K562 (cell line): ENCODE measurements at regions not wholly inside any gene's neighbourhood (a gene's known extent, or its start where the extent isn't known, plus 50 kb on each side); places are given as distances from the start of the nearest gene placed in this dataset.

Source experiments
- BHLHE40 ChIP-seq: IDR thresholded peaks from 2 replicates; pipeline ENCODE4 v1.6.1; 2011; ENCODE audit warnings: low read length, improper control_type of control experiment
- ETV6 ChIP-seq, 3 experiments: fragments of 150-350 bp in 1 of 3; sonication (generic) in 1 of 3; formaldehyde crosslinking in 1 of 3; IDR thresholded peaks; 2 replicates each; pipeline versions ENCODE4 v1.6.1 to v1.8.0; 2014 to 2022; ENCODE audit warnings: borderline replicate concordance in 2 of 3, low read depth in 2 of 3, antibody characterized with exemption in 1 of 3, low read length in 1 of 3, mild to moderate bottlenecking in 1 of 3, missing genetic modification reagents in 1 of 3
- HIVEP1 ChIP-seq: fragments of 250-450 bp; sonication (Bioruptor Pico); IDR thresholded peaks from 2 replicates; pipeline ENCODE4 v1.4.0; 2020; ENCODE audit warnings: mild to moderate bottlenecking
- NFE2L1 ChIP-seq: fragments of 450-650 bp; IDR thresholded peaks from 2 replicates; pipeline ENCODE4 v1.6.1; 2016; ENCODE audit warnings: missing genetic modification characterization, low read depth, mild to moderate bottlenecking, missing compliant biosample characterization, moderate library complexity, borderline replicate concordance
- POLR2A ChIP-seq: fragments of 450-650 bp; conservative IDR thresholded peaks from 2 replicates; pipeline ENCODE4 v1.6.1; 2016
- ZNF41 ChIP-seq: fragments of 250-450 bp; sonication (Bioruptor Pico); conservative IDR thresholded peaks from 2 replicates; pipeline ENCODE4 v1.4.0; 2020; ENCODE audit warnings: mild to moderate bottlenecking
- TF ChIP-seq, protein P1 (sequence below), 3 experiments: IDR thresholded peaks in 2 of 3; conservative IDR thresholded peaks in 1 of 3; 2 replicates each; pipeline ENCODE4 v1.5.1; 2011 to 2012; ENCODE audit warnings: low read length in 3 of 3, mild to moderate bottlenecking in 3 of 3, control low read depth in 2 of 3, improper control_type of control experiment in 1 of 3, inconsistent platforms in 1 of 3, low read depth in 1 of 3, mixed read lengths in 1 of 3, moderate library complexity in 1 of 3; ENCODE audit not compliant: insufficient read depth in 2 of 3
- TF ChIP-seq, protein P2 (sequence below): sonication (generic); formaldehyde crosslinking; IDR thresholded peaks from 2 replicates; pipeline ENCODE4 v1.9.0; 2022; ENCODE audit warnings: mild to moderate bottlenecking, missing genetic modification reagents
- TF ChIP-seq, protein P3 (sequence below): fragments of 450-650 bp; IDR thresholded peaks from 2 replicates; pipeline ENCODE4 v1.6.1; 2016; ENCODE audit warnings: low read depth

DNA sequence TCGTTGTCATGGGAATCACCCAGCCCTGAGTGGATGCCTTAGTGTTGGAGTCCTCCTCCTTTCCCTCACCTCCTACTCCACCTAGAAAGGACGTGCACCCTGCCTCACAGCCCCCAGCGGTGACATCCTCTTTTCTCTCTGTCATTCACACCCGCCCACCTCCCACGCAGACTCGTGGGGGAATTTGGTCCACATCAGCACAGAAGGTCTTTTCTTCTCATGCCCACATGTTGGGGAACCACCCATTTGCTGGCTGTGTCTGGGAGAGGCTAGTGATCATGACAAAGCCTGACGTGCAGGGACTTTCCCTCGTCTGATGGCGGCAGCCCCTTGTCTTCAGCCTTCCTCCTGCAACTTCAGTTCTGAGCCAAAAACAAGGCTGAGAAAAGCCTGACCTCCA lies 96.0 kb upstream of the CNKSR3 start:
- TF ChIP-seq, protein P1, sequence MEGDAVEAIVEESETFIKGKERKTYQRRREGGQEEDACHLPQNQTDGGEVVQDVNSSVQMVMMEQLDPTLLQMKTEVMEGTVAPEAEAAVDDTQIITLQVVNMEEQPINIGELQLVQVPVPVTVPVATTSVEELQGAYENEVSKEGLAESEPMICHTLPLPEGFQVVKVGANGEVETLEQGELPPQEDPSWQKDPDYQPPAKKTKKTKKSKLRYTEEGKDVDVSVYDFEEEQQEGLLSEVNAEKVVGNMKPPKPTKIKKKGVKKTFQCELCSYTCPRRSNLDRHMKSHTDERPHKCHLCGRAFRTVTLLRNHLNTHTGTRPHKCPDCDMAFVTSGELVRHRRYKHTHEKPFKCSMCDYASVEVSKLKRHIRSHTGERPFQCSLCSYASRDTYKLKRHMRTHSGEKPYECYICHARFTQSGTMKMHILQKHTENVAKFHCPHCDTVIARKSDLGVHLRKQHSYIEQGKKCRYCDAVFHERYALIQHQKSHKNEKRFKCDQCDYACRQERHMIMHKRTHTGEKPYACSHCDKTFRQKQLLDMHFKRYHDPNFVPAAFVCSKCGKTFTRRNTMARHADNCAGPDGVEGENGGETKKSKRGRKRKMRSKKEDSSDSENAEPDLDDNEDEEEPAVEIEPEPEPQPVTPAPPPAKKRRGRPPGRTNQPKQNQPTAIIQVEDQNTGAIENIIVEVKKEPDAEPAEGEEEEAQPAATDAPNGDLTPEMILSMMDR (IDR thresholded peaks at IDR 0.05 in 2 of 3, conservative IDR thresholded peaks at IDR 0.05 in 1 of 3; ENCODE audit: insufficient read depth in 2 of 3, low read depth in 1 of 3, low read length in 3 of 3) = no peak
- TF ChIP-seq, protein P2, sequence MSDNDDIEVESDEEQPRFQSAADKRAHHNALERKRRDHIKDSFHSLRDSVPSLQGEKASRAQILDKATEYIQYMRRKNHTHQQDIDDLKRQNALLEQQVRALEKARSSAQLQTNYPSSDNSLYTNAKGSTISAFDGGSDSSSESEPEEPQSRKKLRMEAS = no peak
- TF ChIP-seq NFE2L1 (tag) (no peak), HIVEP1 (CRISPR knock-in tag) (no peak), ETV6 (IDR thresholded peaks at IDR 0.05; ENCODE audit: borderline replicate concordance in 1 of 2, low read depth in 2 of 2, low read length in 1 of 2) (no peak), ETV6 (CRISPR knock-in tag; IDR thresholded peaks at IDR 0.05; ENCODE audit: borderline replicate concordance) (no peak), BHLHE40 (no peak), POLR2A (no peak), ZNF41 (CRISPR knock-in tag) (no peak)
- TF ChIP-seq, protein P3, sequence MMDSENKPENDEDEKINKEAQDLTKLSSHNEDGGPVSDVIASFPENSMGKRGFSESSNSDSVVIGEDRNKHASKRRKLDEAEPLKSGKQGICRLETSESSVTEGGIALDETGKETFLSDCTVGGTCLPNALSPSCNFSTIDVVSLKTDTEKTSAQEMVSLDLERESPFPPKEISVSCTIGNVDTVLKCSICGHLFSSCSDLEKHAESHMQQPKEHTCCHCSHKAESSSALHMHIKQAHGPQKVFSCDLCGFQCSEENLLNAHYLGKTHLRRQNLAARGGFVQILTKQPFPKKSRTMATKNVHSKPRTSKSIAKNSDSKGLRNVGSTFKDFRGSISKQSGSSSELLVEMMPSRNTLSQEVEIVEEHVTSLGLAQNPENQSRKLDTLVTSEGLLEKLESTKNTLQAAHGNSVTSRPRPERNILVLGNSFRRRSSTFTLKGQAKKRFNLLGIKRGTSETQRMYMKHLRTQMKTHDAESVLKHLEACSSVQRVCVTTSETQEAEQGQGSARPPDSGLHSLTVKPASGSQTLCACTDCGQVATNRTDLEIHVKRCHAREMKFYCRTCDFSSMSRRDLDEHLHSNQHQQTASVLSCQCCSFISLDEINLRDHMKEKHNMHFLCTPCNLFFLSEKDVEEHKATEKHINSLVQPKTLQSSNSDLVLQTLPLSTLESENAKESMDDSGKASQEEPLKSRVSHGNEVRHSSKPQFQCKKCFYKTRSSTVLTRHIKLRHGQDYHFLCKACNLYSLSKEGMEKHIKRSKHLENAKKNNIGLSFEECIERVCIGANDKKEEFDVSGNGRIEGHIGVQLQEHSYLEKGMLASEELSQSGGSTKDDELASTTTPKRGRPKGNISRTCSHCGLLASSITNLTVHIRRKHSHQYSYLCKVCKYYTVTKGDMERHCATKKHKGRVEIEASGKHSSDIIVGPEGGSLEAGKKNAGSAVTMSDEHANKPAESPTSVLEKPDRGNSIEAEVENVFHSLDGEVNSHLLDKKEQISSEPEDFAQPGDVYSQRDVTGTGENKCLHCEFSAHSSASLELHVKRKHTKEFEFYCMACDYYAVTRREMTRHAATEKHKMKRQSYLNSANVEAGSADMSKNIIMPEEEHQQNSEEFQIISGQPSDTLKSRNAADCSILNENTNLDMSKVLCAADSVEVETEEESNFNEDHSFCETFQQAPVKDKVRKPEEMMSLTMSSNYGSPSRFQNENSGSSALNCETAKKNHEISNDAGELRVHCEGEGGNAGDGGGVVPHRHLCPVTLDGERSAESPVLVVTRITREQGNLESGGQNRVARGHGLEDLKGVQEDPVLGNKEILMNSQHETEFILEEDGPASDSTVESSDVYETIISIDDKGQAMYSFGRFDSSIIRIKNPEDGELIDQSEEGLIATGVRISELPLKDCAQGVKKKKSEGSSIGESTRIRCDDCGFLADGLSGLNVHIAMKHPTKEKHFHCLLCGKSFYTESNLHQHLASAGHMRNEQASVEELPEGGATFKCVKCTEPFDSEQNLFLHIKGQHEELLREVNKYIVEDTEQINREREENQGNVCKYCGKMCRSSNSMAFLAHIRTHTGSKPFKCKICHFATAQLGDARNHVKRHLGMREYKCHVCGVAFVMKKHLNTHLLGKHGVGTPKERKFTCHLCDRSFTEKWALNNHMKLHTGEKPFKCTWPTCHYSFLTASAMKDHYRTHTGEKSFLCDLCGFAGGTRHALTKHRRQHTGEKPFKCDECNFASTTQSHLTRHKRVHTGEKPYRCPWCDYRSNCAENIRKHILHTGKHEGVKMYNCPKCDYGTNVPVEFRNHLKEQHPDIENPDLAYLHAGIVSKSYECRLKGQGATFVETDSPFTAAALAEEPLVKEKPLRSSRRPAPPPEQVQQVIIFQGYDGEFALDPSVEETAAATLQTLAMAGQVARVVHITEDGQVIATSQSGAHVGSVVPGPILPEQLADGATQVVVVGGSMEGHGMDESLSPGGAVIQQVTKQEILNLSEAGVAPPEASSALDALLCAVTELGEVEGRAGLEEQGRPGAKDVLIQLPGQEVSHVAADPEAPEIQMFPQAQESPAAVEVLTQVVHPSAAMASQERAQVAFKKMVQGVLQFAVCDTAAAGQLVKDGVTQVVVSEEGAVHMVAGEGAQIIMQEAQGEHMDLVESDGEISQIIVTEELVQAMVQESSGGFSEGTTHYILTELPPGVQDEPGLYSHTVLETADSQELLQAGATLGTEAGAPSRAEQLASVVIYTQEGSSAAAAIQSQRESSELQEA = no peak
